Natural killer cell treated with Interleukin-12 subunit alpha and Interleukin-12 subunit beta and Interleukin-15 and Interleukin-18, amount 100 ng/mL, for 72 hours (primary cell): ENCODE measurements at regions not wholly inside any gene's neighbourhood (a gene's known extent, or its start where the extent isn't known, plus 50 kb on each side); places are given as distances from the start of the nearest gene placed in this dataset.
"Not testable (repeated sequence)": the region's sequence is repeated elsewhere in the genome, so short reads cannot be mapped to it uniquely, and the experiment has no call there.

ENCODE experiments used
- ATAC-seq, 2 donors: fragments of 150-1000 bp; cut with Tn5 transposase in 1 of 2; sonication (Bioruptor Pico), chemical (Tn5 transposase) in 1 of 2; 2 replicates each; pipeline ENCODE4 v1.10.0; 2021
- DNase-seq: peaks from one replicate; pipeline ENCODE4 v3.0.0; 2022; ENCODE audit warnings: low spot score
- H3K27ac Mint-ChIP-seq, 2 donors: 1 replicate in 1 of 2; 2 replicates in 1 of 2; pipeline ENCODE4 v1.8.0; 2022; ENCODE audit warnings: mixed read lengths in 2 of 2, mild to moderate bottlenecking in 1 of 2, moderate library complexity in 1 of 2
- H3K27me3 Mint-ChIP-seq, 2 donors: 1 replicate in 1 of 2; 2 replicates in 1 of 2; pipeline ENCODE4 v1.8.0; 2022; ENCODE audit warnings: mixed read lengths in 2 of 2
- H3K36me3 Mint-ChIP-seq: one replicate; pipeline ENCODE4 v1.8.0; 2022; ENCODE audit warnings: mixed read lengths
- H3K4me1 Mint-ChIP-seq, 2 donors: 1 replicate in 1 of 2; 2 replicates in 1 of 2; pipeline ENCODE4 v1.8.0; 2022; ENCODE audit warnings: low read depth in 2 of 2, mixed read lengths in 2 of 2, mild to moderate bottlenecking in 1 of 2
- H3K4me3 Mint-ChIP-seq: one replicate; pipeline ENCODE4 v1.8.0; 2022; ENCODE audit warnings: mixed read lengths
- H3K9me3 Mint-ChIP-seq: 2 replicates; pipeline ENCODE4 v1.8.0; 2022; ENCODE audit warnings: mixed read lengths

DNA sequence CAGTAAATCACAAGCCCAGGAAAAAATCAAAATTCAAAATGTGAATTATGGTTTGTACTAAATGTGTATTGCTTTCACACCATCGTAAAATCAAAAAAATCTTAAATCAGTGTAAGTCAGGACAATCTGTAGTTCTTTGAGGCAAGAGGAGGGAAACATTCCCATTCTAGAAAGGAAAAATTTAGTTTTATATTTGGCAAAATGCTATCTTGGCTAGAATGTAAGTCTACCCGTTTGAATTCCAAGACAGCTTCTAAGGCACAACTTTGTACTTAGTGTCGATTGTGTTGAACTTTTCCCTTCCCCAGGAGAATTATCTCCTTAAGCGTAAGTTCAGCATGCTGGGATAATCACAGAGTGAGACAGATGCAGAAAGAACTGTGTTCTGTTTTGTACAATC, 638.2 kb upstream of the LRRTM1 start:
- Mint-ChIP-seq H3K4me3 (no peak overlapping the region), H3K27ac (no peak overlapping the region), H3K27me3 (no peaks in the 10 kb centered on the region), H3K36me3 (no peaks in the 10 kb centered on the region), H3K4me1 (no peaks in the 10 kb centered on the region), H3K9me3 (peaks cover 18% of the 10 kb centered on the region)
- DNase-seq (no peak), ATAC-seq (no peak)

DNA sequence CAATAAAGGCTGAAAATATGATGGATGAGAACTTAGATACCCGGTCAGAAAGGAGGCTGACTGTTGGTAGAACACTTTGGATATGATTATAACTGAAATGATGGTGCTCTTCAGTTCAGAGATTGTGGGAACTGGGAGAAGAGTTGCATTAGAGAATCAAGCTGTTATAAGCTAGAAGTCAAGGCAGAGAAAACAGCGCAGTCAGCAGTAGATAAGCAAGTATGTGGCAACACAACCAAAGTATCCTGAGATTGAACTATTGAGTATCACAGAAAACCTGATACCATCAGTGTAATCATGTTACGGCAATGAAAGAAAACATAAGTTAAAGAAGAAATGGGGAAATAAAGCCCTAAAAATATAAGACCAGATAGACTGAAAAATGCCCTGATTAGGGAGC, 633.9 kb upstream of the LRRTM1 start:
- ATAC-seq: no peak
- H3K4me1 Mint-ChIP-seq: no peaks in the 10 kb centered on the region
- no peak overlapping the region for H3K27ac Mint-ChIP-seq
- no peak for DNase-seq
- H3K27me3 Mint-ChIP-seq: no peaks in the 10 kb centered on the region
- no peaks in the 10 kb centered on the region for H3K36me3 Mint-ChIP-seq
- no peak overlapping the region for H3K4me3 Mint-ChIP-seq
- peaks cover 32% of the 10 kb centered on the region for H3K9me3 Mint-ChIP-seq

DNA sequence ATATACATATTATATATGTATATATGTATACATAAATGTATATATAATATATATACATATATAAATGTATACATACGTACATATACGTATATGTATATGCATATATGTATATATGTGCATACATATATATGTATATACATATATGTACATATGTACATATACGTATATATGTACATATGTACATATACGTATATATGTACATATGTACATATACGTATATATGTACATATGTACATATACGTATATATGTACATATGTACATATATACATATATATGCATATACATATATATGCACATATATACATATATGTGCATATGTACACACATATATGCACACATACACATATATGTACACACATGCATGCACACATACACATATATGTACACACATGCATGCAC, 627.3 kb upstream of the LRRTM1 start:
- not testable (repeated sequence) for H3K27me3 Mint-ChIP-seq, H3K36me3 Mint-ChIP-seq, H3K27ac Mint-ChIP-seq, H3K4me3 Mint-ChIP-seq, DNase-seq, H3K4me1 Mint-ChIP-seq, ATAC-seq
- peaks cover 23% of the 10 kb centered on the region for H3K9me3 Mint-ChIP-seq

DNA sequence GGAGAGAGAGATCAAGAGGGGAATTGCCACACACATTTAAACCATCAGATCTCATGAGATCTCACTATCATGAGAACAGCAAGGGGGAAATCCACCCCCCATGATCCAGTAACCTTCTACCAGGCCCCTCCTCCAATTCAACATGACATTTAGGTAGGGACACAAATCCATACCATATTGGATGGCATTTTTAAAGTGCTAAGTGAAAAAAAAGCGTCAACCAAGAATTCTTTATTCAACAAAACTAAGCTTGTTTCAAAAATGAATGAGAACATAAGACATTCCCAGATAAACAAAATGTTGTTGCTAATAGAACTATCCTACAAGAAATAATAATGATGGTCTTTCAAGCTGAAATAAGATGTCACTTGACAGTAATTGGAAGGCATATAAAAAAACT, 626.2 kb upstream of the LRRTM1 start:
- no peaks in the 10 kb centered on the region for H3K4me1 Mint-ChIP-seq
- peaks cover 9% of the 10 kb centered on the region for H3K36me3 Mint-ChIP-seq
- no peak overlapping the region for H3K27ac Mint-ChIP-seq
- no peak for DNase-seq
- H3K4me3 Mint-ChIP-seq: no peak overlapping the region
- peaks cover 23% of the 10 kb centered on the region for H3K9me3 Mint-ChIP-seq
- no peak for ATAC-seq
- H3K27me3 Mint-ChIP-seq: no peaks in the 10 kb centered on the region

DNA sequence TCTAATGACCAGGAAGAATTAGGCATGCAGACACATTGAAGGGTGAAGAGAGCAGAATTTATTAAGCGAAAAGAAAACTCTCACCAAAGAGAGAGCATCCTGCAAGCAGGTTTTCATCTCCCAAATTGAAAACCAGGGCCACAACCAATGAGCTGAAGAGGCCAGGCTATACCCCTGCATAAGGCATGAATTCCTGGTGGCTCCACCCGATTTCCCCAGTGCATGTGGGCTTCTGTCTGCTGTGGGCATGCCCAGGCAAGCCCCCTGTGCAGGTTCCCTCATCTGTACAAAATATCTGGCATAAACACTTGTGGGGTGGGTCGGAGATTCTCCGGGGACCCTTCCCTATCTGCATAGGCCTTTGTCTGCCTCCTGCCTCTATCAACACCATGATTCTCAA, 621.6 kb upstream of the LRRTM1 start:
- ATAC-seq (no peak), DNase-seq (no peak)
- peaks cover 20% of the 10 kb centered on the region for H3K36me3 Mint-ChIP-seq
- H3K9me3 Mint-ChIP-seq: peaks cover 34% of the 10 kb centered on the region
- no peak overlapping the region for H3K4me3 Mint-ChIP-seq
- H3K27ac Mint-ChIP-seq: no peak overlapping the region
- no peaks in the 10 kb centered on the region for H3K4me1 Mint-ChIP-seq
- no peaks in the 10 kb centered on the region for H3K27me3 Mint-ChIP-seq

DNA sequence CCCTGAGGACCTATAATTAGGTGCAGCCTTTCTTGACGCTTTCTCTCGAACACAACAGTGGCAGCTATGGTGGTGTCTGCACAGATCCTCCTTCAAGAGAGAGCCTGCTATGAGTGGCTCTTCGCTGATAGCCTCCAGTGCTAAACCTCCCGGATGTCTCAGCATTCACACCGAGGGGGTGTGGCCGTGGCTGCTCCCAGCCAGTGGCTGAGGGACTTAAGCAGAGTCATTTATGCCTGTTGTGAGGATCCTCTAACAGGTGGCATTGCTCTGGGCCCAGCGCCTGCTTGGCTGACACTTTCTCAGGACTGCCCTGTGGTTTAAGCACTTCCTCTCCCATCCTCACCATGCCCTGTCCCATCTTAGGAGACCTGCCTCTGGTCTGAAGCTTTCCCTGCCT, 592.0 kb upstream of the LRRTM1 start:
- H3K4me1 Mint-ChIP-seq: no peaks in the 10 kb centered on the region
- no peak for ATAC-seq

DNA sequence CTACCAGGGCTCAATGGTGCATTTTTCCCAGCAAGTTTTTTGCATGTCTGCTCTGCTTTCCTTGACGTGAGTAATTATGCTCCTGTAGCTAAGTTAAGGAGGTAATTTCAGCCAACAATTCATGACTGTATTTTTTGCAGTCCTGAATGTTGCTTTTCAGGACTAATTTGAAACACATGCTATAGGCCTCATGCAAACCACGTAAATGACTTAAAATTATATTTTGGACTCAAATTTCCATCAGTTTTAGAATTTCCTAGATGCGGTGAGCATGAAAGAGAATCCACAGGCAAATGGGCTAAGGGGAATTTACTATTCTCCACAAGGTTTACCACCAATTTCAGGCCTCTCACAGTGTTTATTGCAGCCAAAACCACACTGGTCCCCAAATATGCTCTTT, 589.9 kb upstream of the LRRTM1 start:
- no peak overlapping the region for H3K4me3 Mint-ChIP-seq
- no peak for ATAC-seq
- H3K36me3 Mint-ChIP-seq: peaks cover 7% of the 10 kb centered on the region
- DNase-seq: no peak
- no peaks in the 10 kb centered on the region for H3K27me3 Mint-ChIP-seq
- H3K4me1 Mint-ChIP-seq: no peaks in the 10 kb centered on the region
- H3K27ac Mint-ChIP-seq: no peak overlapping the region
- peaks cover 22% of the 10 kb centered on the region for H3K9me3 Mint-ChIP-seq

More for the DNA sequence above, 592.0 kb upstream of the LRRTM1 start:
- H3K27ac Mint-ChIP-seq: no peak overlapping the region
- H3K27me3 Mint-ChIP-seq: no peaks in the 10 kb centered on the region
- peaks cover 26% of the 10 kb centered on the region for H3K9me3 Mint-ChIP-seq
- no peak overlapping the region for H3K4me3 Mint-ChIP-seq
- peaks cover 11% of the 10 kb centered on the region for H3K36me3 Mint-ChIP-seq
- DNase-seq: no peak

DNA sequence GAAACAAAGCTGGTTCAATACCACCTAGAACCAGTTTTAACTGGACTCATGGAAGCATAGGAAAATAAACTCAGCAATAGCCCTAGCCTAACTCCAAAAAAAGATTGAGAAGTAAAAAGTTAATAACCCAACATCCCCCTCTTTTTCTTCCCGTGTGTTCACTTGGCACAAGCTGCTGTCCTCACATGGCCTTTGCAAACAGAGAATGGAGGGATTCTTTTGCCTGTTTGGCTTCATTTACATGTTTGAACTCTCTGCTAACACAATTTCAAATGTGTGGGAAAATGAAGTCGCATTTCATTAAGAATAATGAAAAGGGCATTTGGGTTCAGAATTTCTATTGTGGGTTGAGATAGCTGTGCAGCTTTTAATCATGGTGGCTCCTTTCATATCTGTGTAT, 589.2 kb upstream of the LRRTM1 start:
- H3K9me3 Mint-ChIP-seq: peaks cover 22% of the 10 kb centered on the region
- no peaks in the 10 kb centered on the region for H3K4me1 Mint-ChIP-seq
- no peak overlapping the region for H3K27ac Mint-ChIP-seq
- peaks cover 7% of the 10 kb centered on the region for H3K36me3 Mint-ChIP-seq
- no peak overlapping the region for H3K4me3 Mint-ChIP-seq
- H3K27me3 Mint-ChIP-seq: no peaks in the 10 kb centered on the region
- DNase-seq (no peak), ATAC-seq (no peak)

DNA sequence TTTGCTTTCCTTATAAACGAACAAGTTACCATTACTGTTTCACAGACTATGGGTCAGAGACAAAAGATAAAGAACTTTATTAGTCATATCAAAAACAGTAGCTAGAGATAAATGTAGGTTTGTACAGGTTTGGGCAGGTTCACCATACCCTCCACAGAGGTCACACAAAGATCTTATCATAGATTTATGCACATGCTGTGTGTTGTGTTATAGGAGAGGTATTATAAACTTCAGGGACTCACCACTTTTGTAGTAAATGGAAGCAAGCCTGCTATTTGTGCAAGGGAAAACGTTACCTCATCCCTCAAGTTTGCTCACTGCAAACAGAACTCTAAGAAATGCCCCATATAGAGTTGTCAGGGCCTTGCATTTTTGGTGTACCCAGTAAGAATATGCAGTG, 584.5 kb upstream of the LRRTM1 start:
- Mint-ChIP-seq H3K36me3 (peaks cover 2% of the 10 kb centered on the region), H3K27me3 (no peaks in the 10 kb centered on the region), H3K4me1 (no peaks in the 10 kb centered on the region), H3K27ac (no peak overlapping the region), H3K9me3 (peaks cover 13% of the 10 kb centered on the region), H3K4me3 (no peak overlapping the region)
- ATAC-seq (no peak), DNase-seq (no peak)

DNA sequence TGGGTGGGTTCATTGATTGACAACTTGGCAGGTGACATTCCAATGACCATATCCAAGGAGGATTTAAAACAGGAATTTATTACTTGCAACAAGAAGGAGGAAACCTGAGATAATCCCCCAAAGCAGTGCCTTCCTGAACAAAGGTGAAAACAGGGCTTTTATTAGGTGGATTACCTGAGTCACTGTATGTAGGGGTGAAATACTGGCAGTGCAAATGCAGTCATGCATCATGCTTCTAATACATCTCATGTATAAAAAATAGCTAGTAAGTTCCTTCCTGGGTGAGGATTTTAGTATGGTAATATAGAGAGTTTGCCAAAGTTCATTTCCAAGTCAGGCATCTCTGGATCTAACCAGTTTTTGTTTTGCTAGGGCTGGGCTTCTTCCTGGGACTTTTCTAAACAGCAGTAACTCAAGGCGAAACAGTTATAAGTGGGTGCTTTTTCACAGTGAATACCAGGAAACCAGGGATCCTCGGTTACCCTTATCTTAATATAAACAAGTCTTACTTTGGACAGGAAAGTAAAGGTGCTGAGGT, 583.4 kb upstream of the LRRTM1 start:
- H3K4me3 Mint-ChIP-seq: no peak overlapping the region
- DNase-seq: no peak

DNA sequence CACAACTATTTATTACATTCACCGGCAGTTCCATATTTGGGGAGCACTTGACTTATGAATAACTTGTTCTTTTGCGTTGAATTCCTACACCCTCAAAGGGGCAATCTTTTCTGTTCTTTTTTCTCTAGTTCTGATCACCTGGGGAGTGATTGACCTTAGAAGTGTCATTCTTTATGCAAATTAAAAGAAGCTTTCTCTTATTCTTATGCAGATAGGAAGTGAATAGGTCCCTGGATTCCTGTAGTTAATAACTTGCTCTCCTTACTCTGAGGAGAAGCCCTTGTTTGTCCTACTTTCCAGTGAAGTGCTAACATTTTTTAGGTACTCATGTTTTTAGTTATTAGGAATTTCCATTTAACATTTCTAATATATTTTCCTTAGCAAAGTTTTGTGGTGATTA, 569.8 kb upstream of the LRRTM1 start:
- H3K27me3 Mint-ChIP-seq: no peaks in the 10 kb centered on the region
- no peak for DNase-seq

More for the DNA sequence above, 583.4 kb upstream of the LRRTM1 start:
- Mint-ChIP-seq H3K27ac (no peak overlapping the region), H3K9me3 (peaks cover 14% of the 10 kb centered on the region), H3K36me3 (peaks cover 5% of the 10 kb centered on the region), H3K27me3 (no peaks in the 10 kb centered on the region), H3K4me1 (no peaks in the 10 kb centered on the region)
- no peak for ATAC-seq

DNA sequence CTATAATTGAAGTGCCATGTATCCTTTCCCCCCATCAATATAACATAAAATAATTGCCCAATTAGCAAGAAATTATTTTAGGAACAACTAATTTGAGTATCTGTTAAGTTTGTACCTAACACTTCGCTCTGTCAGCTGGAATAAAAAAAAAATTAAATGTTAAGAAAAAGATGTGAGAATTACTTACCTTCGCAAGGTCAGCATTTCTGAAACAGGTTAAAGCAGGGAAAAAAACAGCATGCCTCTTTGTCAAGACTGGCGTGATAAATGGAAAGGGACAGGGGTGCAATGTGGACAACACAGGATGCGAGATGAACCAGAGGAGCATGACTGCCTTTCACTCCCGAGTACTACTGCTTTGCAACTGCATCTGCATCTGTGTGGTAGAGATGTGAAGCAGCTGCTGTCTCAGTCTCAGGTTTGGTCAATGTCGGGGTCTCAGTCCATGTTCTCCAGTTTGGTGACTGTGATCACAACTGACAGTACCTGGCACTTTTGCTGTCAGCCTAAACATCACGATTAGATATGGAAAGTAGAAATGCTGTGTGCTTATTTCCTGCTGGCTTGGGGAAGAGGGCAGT, 565.4 kb upstream of the LRRTM1 start:
- Mint-ChIP-seq H3K4me1 (no peaks in the 10 kb centered on the region), H3K9me3 (peaks cover 26% of the 10 kb centered on the region), H3K27me3 (no peaks in the 10 kb centered on the region), H3K27ac (no peak overlapping the region), H3K36me3 (no peaks in the 10 kb centered on the region), H3K4me3 (no peak overlapping the region)
- DNase-seq (no peak), ATAC-seq (no peak)

More for the DNA sequence above, 569.8 kb upstream of the LRRTM1 start:
- Mint-ChIP-seq H3K4me3 (no peak overlapping the region), H3K27ac (no peak overlapping the region), H3K36me3 (peaks cover 10% of the 10 kb centered on the region), H3K9me3 (peaks cover 28% of the 10 kb centered on the region), H3K4me1 (no peaks in the 10 kb centered on the region)
- no peak for ATAC-seq

DNA sequence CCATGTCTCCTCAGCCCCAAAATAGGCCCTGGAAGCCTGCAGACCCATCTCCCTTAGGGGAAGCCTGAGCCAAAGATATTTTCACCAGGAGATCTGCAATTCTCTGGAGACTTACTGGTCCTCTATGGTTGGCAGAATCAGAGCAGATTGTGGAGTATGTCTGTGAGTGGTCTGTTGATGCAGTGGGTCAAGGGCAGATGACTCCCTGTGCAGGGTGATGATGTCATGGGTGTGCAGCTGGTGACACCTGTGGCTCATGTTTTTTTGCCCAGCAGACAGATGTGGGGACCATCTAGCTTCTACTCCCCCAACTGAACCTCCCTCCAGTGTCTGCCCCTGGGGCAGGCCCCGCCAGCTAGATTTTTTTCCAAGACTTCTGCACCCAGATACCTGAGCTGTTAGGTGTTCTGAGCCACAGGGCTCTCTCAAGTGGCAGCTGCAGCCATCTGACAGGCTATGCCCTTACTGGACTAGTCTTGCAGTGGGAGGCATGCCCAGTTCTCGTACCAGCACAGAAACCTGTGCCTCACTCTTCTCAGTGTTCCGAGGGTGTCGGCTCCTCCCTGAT, 558.7 kb upstream of the LRRTM1 start:
- Mint-ChIP-seq H3K27ac (no peak overlapping the region), H3K36me3 (no peaks in the 10 kb centered on the region), H3K27me3 (no peaks in the 10 kb centered on the region), H3K4me3 (no peak overlapping the region), H3K9me3 (peaks cover 19% of the 10 kb centered on the region), H3K4me1 (no peaks in the 10 kb centered on the region)
- no peak for ATAC-seq
- DNase-seq: no peak

DNA sequence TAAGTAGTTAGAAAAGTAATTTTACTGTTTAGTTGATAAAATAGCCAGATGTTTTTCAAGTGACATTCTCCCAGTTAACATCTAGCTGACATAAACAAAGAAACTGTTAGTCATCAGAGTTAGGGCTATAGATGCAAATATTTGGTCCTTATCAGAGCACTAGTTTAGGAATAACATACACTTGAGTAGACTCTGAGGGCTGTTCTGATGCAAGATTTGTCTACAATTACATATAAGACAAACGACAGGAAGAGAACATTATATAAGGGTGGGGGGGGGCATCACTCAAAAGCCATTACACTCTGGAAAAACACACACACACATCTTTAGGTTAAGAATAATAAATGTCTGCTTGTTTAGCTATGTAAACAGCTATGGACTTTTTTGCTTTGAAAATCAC, 554.4 kb upstream of the LRRTM1 start:
- DNase-seq (no peak), ATAC-seq (no peak)
- Mint-ChIP-seq H3K9me3 (peaks cover 11% of the 10 kb centered on the region), H3K4me3 (no peak overlapping the region), H3K27me3 (no peaks in the 10 kb centered on the region), H3K4me1 (no peaks in the 10 kb centered on the region), H3K36me3 (no peaks in the 10 kb centered on the region), H3K27ac (no peak overlapping the region)

DNA sequence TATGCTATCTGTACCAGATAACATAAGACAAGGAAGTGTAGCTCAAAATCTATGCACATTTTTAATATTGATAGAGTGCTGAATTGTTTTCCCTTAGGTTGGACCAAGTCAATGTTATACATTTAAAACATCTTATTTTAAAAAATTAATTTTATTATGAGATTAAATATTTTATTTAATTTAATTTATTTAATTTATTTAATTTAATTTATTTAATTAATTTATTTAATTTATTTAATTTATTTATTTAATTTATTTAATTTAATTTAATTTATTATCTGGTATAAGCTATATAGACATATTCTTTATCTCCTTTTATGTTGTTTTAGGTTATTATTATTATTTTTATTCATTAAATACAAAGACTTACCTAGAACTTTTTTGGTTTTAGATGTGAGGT, 551.7 kb upstream of the LRRTM1 start:
- H3K4me3 Mint-ChIP-seq: no peak overlapping the region
- peaks cover 14% of the 10 kb centered on the region for H3K9me3 Mint-ChIP-seq
- no peak overlapping the region for H3K27ac Mint-ChIP-seq
- ATAC-seq (no peak), DNase-seq (no peak)
- H3K4me1 Mint-ChIP-seq: no peaks in the 10 kb centered on the region
- no peaks in the 10 kb centered on the region for H3K27me3 Mint-ChIP-seq
- H3K36me3 Mint-ChIP-seq: no peaks in the 10 kb centered on the region
